Neural cell (in vitro differentiated cells): ENCODE measurements at regions not wholly inside any gene's neighbourhood (a gene's known extent, or its start where the extent isn't known, plus 50 kb on each side); places are given as distances from the start of the nearest gene placed in this dataset.

Source experiments
- CTCF ChIP-seq: fragments of 450-650 bp; IDR thresholded peaks from 2 replicates; pipeline ENCODE4 v1.5.1; 2014; ENCODE audit warnings: antibody characterized with exemption, mild to moderate bottlenecking, moderate library complexity; ENCODE audit not compliant: poor library complexity, severe bottlenecking
- EP300 ChIP-seq: fragments of 450-650 bp; conservative IDR thresholded peaks from 2 replicates; pipeline ENCODE4 v1.6.1; 2014; ENCODE audit warnings: antibody characterized with exemption, mild to moderate bottlenecking, moderate library complexity; ENCODE audit not compliant: poor library complexity, severe bottlenecking
- EZH2 ChIP-seq: fragments of 200-600, 300-800 bp; shearing (Covaris generic), sonication (generic); IDR thresholded peaks from 2 replicates; pipeline ENCODE4 v1.6.1; 2014; ENCODE audit warnings: antibody characterized with exemption, low read length, borderline replicate concordance, mild to moderate bottlenecking; ENCODE audit not compliant: insufficient read depth, poor library complexity, severe bottlenecking
- MXI1 ChIP-seq: fragments of 450-650 bp; conservative IDR thresholded peaks from 2 replicates; pipeline ENCODE4 v1.6.1; 2014; ENCODE audit warnings: antibody characterized with exemption, mild to moderate bottlenecking; ENCODE audit not compliant: poor library complexity, severe bottlenecking
- POLR2AphosphoS5 ChIP-seq: IDR thresholded peaks from 2 replicates; pipeline ENCODE4 v1.6.1; 2012
- REST ChIP-seq: IDR thresholded peaks from 2 replicates; pipeline ENCODE4 v1.6.1; 2012; ENCODE audit warnings: borderline replicate concordance
- SMC3 ChIP-seq: fragments of 450-650 bp; conservative IDR thresholded peaks from 2 replicates; pipeline ENCODE4 v1.6.1; 2014; ENCODE audit warnings: antibody characterized with exemption, mild to moderate bottlenecking, moderate library complexity; ENCODE audit not compliant: poor library complexity
- TAF1 ChIP-seq: IDR thresholded peaks from 2 replicates; pipeline ENCODE4 v1.6.1; 2012; ENCODE audit warnings: low read depth

- TF ChIP-seq CTCF (no peak), POLR2AphosphoS5 (no peak), MXI1 (no peak), REST (no peak), TAF1 (no peak), EP300 (no peak), EZH2 (no peak), SMC3 (no peak)
Observed at GRCh38 chr5:125323613-125324012, 577.2 kb upstream of the ZNF608 start.
